DOHH2 (cell line): ENCODE measurements at regions not wholly inside any gene's neighbourhood (a gene's known extent, or its start where the extent isn't known, plus 50 kb on each side); places are given as distances from the start of the nearest gene placed in this dataset.

Experiments used
- EZH2phosphoT487 ChIP-seq: fragments of 200-600 bp; sonication (generic); IDR thresholded peaks from 2 replicates; pipeline ENCODE4 v1.6.1; 2017; ENCODE audit warnings: borderline replicate concordance, mild to moderate bottlenecking, antibody characterized with exemption, low read length, moderate library complexity, mixed read lengths
- TF ChIP-seq, protein P1 (sequence below): fragments of 200-600 bp; sonication (generic); IDR thresholded peaks from one replicate; pipeline ENCODE4 v1.5.1; 2014; ENCODE audit warnings: antibody characterized with exemption, mild to moderate bottlenecking, low read depth, low read length; ENCODE audit not compliant: poor library complexity, severe bottlenecking

DNA sequence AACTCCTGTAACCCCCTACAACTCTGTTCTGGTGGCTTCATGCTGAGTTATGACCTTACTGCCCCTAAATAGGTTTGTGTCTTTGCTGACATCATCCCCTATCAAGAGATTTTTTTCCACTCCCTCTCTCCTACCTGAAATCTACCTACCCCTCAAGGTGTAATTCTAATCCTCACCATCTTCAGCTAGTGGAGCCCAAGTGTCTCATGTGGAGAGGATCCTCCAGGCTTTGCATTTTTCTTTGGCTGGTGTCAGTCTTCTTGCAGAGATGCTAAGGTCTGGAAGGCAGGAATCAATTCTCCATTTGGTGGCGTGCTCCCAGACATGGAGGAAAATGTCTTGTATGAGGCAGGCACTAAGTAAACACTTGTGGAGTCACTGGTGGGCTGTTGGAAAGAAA lies 74.8 kb upstream of the PRMT8 start:
- TF ChIP-seq, protein P1, sequence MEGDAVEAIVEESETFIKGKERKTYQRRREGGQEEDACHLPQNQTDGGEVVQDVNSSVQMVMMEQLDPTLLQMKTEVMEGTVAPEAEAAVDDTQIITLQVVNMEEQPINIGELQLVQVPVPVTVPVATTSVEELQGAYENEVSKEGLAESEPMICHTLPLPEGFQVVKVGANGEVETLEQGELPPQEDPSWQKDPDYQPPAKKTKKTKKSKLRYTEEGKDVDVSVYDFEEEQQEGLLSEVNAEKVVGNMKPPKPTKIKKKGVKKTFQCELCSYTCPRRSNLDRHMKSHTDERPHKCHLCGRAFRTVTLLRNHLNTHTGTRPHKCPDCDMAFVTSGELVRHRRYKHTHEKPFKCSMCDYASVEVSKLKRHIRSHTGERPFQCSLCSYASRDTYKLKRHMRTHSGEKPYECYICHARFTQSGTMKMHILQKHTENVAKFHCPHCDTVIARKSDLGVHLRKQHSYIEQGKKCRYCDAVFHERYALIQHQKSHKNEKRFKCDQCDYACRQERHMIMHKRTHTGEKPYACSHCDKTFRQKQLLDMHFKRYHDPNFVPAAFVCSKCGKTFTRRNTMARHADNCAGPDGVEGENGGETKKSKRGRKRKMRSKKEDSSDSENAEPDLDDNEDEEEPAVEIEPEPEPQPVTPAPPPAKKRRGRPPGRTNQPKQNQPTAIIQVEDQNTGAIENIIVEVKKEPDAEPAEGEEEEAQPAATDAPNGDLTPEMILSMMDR = no peak
- TF ChIP-seq EZH2phosphoT487 = no peak
